ENCODE measurements at regions not wholly inside any gene's neighbourhood (a gene's known extent, or its start where the extent isn't known, plus 50 kb on each side); places are given as distances from the start of the nearest gene placed in this dataset.

- TF ChIP-seq CTCF (IDR thresholded peaks at IDR 0.05; ENCODE audit: borderline replicate concordance, extremely low read depth, low read length, poor library complexity, severe bottlenecking) (no peak), EZH2 (IDR thresholded peaks at IDR 0.05; ENCODE audit: borderline replicate concordance, low read depth, low read length, severe bottlenecking) (no peak)
These were observed 1182.7 kb downstream of the FSTL5 start for GRCh38 chr4:160981083-160981482.
